Activated CD8-positive, alpha-beta memory T cell treated with anti-CD3 and anti-CD28 coated beads, Interleukin-2, amount 10 ng/mL, durations not matched to agents 7 days and 5 days (primary cell): ENCODE measurements at regions not wholly inside any gene's neighbourhood (a gene's known extent, or its start where the extent isn't known, plus 50 kb on each side); places are given as distances from the start of the nearest gene placed in this dataset.
"Not testable (repeated sequence)": the region's sequence is repeated elsewhere in the genome, so short reads cannot be mapped to it uniquely, and the experiment has no call there.

Source experiments
- ATAC-seq: fragments of 150-1000 bp; cut with Tn5 transposase; one replicate; pipeline ENCODE4 v1.10.0; 2021; ENCODE audit warnings: moderate library complexity
- CTCF ChIA-PET: fragments of 350-600 bp; sonication (Branson Sonifier 250); formaldehyde crosslinking; loops from one replicate; lab custom pipeline; 2021; ENCODE audit warnings: antibody characterized with exemption; lab: Charles Lee
- DNase-seq: peaks from one replicate; pipeline ENCODE4 v3.0.0-alpha.2; 2020
- H3K27ac Mint-ChIP-seq: one replicate; pipeline ENCODE4 v1.8.0; 2021; ENCODE audit warnings: mild to moderate bottlenecking, mixed read lengths
- H3K27me3 Mint-ChIP-seq: one replicate; pipeline ENCODE4 v1.8.0; 2021; ENCODE audit warnings: mixed read lengths
- H3K36me3 Mint-ChIP-seq: one replicate; pipeline ENCODE4 v1.8.0; 2021; ENCODE audit warnings: mild to moderate bottlenecking, mixed read lengths
- H3K4me1 Mint-ChIP-seq: one replicate; pipeline ENCODE4 v1.8.0; 2021; ENCODE audit warnings: mixed read lengths
- H3K4me3 Mint-ChIP-seq: one replicate; pipeline ENCODE4 v1.8.0; 2021; ENCODE audit warnings: mild to moderate bottlenecking, moderate library complexity, mixed read lengths
- H3K9me3 Mint-ChIP-seq: one replicate; pipeline ENCODE4 v1.8.0; 2022; ENCODE audit warnings: low read depth, mixed read lengths

DNA sequence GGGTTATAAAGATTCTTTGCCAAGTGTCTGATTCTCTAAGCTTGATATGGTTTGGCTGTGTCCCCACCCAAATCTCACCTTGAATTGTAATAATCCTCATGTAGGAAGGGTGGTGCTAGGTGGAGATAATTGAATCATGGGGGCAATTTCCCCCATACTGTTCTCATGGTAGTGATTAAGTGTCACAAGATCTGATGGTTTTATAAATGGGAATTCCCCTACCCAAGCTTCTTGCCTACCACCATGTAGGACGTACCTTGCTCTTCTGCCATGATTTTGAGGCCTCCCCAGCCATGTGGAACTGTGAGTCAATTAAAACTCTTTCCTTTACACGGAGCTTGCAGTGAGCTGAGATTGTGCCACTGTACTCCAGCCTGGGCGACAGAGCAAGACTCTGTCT, 524.6 kb downstream of the RNF144A start:
- Mint-ChIP-seq H3K27ac (peak overlapping the region; percentile 77), H3K36me3 (peaks cover 49% of the 10 kb centered on the region), H3K4me1 (peaks cover 83% of the 10 kb centered on the region)
- H3K4me3 Mint-ChIP-seq, H3K27me3 Mint-ChIP-seq, ATAC-seq, DNase-seq, H3K9me3 Mint-ChIP-seq: not testable (repeated sequence)
- CTCF ChIA-PET, result interaction anchor here (0.8 to 1.5 kb wide), 4 partner anchors 15 to 1103 kb away, joined by 3 to 4 read pairs (median 3); no protein-coding TSS in a partner anchor

DNA sequence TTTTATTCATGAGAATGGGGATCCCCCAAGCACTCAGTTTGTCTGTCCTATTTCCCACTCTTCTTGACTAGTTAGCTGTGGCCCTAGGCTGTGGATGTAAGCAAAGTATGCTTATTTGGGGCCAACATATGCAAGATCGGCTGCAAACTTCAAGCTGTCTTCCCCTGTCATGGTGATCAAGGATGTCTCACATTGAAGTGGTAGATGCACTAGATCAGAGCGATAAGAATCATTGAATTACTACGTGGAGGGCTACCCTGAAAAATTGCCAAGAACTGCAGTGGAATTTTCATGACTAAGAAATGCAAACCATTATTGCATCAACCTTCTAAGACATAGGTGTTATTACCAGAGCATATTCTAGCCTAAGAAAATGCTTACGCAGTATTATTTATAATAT, 527.4 kb downstream of the RNF144A start:
- CTCF ChIA-PET, result no interaction called here
- Mint-ChIP-seq H3K4me1 (peaks cover 76% of the 10 kb centered on the region), H3K36me3 (peaks cover 45% of the 10 kb centered on the region), H3K9me3 (peaks cover 8% of the 10 kb centered on the region), H3K27ac (peak overlapping the region; percentile 82), H3K27me3 (no peaks in the 10 kb centered on the region), H3K4me3 (no peak overlapping the region)
- ATAC-seq, result peak; percentile 53
- no peak for DNase-seq

DNA sequence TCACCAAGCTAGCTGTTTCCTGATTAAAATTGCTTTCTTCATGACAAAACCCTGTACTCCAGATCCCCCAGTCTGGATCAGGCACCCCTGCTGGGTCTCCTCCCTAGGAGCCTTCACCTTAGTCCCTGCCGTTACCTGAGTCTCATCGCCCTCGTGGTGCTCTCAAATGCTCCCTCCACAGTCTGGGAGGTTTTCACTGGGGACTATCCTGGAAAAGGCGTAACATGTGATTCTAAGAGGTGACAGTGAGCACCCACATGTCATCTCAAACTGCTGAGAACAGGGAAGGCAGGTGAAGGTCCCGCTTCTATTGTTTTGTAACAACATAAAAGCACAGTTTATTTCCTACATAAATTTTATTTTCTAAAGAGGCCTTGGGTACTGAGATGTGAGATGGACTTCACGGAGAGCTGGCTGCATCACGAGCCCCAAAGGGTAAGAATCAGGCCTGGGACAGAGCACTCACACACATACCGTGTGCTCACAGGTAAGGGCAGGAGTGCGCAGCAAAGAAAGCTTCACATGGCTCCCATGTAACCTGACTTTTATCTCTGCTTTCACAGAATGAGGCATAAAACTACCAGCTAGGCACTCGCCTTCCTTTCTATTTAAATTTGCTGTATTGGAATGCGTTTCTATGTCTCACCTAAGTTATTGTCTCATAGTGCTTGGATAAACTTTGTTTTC, 531.5 kb downstream of the RNF144A start:
- no peak for ATAC-seq
- peak overlapping the region; percentile 80 for H3K27ac Mint-ChIP-seq
- no peaks in the 10 kb centered on the region for H3K27me3 Mint-ChIP-seq
- no peak for DNase-seq
- H3K4me1 Mint-ChIP-seq, result peaks cover 81% of the 10 kb centered on the region
- no peaks in the 10 kb centered on the region for H3K9me3 Mint-ChIP-seq
- no peak overlapping the region for H3K4me3 Mint-ChIP-seq
- CTCF ChIA-PET, result no interaction called here
- peaks cover 12% of the 10 kb centered on the region for H3K36me3 Mint-ChIP-seq

DNA sequence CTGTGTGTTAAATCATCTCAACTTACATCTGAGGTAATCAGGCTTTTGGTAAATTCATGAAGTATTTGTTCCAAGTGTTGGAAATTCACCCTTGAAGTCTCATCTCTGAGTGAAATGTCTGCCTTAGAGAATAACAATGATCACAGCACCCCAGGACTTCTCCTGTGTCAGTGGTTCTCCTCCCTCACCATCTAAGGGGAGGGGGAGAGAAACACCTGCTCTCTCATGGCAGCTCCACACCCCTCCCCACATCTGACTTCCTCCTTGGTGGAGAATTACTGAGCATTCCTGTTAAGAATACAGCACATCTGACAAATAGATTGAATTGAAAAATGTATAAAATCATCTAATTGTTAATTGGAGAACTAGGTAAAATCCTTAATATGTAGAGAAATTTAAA, 532.1 kb downstream of the RNF144A start:
- H3K4me3 Mint-ChIP-seq, result no peak overlapping the region
- no peak for ATAC-seq

DNA sequence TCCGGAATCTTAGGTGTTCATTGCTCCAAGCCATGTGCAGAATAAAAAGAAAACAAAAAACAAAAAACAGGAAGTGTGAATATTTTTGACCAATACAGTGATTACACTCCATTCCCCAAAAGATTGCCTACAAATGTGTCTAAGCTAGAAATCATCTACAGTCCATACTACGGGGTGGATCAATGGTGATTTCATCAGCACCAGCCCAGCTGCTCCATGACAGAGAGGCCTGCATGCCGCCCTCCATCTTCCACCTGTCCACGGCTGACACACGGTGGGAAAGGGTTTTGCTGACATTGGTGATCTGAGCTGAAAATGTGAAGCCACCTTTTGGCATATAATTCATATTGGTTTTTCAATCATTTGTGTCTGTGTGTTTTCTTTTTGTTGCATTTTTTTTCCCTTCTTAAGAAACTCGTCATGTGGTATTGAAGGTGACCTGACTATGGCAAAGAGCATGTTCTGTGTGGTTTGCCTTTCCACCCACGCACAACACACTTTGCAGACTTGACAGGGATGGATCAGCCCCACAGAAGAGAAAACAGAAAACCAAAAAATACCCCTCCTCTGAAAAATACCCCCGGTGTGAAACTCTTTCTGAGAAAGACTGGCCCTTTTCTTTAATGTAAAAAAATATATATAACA, 533.1 kb downstream of the RNF144A start:
- Mint-ChIP-seq H3K4me3 (peak overlapping the region; percentile 44), H3K36me3 (peaks cover 15% of the 10 kb centered on the region), H3K27me3 (no peaks in the 10 kb centered on the region), H3K4me1 (peaks cover 82% of the 10 kb centered on the region), H3K9me3 (no peaks in the 10 kb centered on the region), H3K27ac (peak overlapping the region; percentile 93)
- CTCF ChIA-PET, result interaction anchor here (1.3 to 2.3 kb wide), 4 partner anchors 10 to 277 kb away, joined by 3 to 10 read pairs (median 6); no protein-coding TSS in a partner anchor
- DNase-seq (peak; percentile 78), ATAC-seq (peak; percentile 61)

More for the DNA sequence above, 532.1 kb downstream of the RNF144A start:
- no peak for DNase-seq
- Mint-ChIP-seq H3K27ac (peak overlapping the region; percentile 80), H3K9me3 (no peaks in the 10 kb centered on the region), H3K36me3 (peaks cover 15% of the 10 kb centered on the region), H3K27me3 (no peaks in the 10 kb centered on the region), H3K4me1 (peaks cover 81% of the 10 kb centered on the region)
- CTCF ChIA-PET, result no interaction called here

DNA sequence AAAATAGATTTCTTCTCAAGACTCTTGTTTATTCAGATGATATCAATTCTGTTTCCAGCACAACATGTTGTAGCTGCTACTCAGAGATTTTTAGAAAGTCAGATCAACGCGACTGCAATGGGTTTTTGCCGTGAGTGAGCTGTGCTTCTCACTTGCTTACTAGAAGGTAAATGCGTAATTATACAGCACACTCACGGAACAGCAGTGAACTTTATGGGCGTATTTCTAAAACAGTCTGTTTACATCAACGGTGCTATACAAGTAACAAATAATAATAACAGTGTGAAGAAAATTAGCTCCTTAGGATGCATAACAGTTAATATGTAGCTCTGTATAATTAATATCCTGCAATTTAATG, 533.6 kb downstream of the RNF144A start:
- H3K36me3 Mint-ChIP-seq, result peaks cover 11% of the 10 kb centered on the region
- DNase-seq, result peak; percentile 62
- CTCF ChIA-PET, result interaction anchor here (1.3 to 2.3 kb wide), 5 partner anchors 10 to 276 kb away, joined by 3 to 10 read pairs (median 6); no protein-coding TSS in a partner anchor
- peak; percentile 39 for ATAC-seq
- no peaks in the 10 kb centered on the region for H3K9me3 Mint-ChIP-seq
- H3K27ac Mint-ChIP-seq, result peak overlapping the region; percentile 93
- peaks cover 78% of the 10 kb centered on the region for H3K4me1 Mint-ChIP-seq
- peak overlapping the region; percentile 44 for H3K4me3 Mint-ChIP-seq
- no peaks in the 10 kb centered on the region for H3K27me3 Mint-ChIP-seq

DNA sequence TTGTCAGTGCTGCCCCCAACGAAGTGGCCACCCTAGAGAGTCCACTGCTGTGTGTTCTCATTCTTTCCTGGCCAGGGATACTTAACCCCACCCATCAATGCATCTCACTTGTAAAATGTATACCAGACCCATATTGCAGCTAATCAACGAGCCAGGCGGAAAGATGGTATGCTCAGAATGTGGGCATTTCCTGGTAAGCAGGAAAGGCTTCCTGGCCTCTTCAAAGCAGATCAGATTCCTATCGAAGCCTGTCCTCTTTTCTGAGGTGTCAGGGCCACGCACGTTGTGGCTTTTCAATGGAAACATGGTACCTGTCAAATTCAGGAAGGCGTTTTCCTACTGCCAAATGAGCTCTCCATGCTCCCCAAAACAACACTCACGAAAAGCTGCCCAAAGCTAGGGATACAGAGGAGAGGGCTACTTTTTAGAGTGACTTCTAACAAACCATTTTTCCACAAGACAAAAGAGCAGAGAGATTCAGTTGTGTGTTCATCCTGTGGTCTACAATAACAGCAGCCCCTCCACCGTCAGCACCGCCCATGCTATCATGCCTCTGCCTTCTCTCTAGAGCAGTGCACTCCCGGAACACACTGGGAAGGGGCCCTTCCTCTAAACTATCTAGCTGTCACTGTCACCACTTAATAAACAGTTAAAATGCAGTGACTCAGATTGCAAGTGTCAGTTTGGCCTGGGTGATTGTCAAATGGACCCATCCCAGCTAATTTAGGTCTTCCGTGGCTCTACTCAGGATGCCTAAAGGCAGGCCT, 535.1 kb downstream of the RNF144A start:
- Mint-ChIP-seq H3K4me1 (peaks cover 68% of the 10 kb centered on the region), H3K27ac (peak overlapping the region; percentile 93), H3K27me3 (no peaks in the 10 kb centered on the region), H3K9me3 (no peaks in the 10 kb centered on the region), H3K36me3 (peaks cover 8% of the 10 kb centered on the region), H3K4me3 (peak overlapping the region; percentile 13)
- CTCF ChIA-PET, result interaction anchor here (0.9 to 2.3 kb wide), 10 partner anchors 8 to 219 kb away, joined by 3 to 11 read pairs (median 4); no protein-coding TSS in a partner anchor
- DNase-seq (peak; percentile 68), ATAC-seq (peak; percentile 45)

DNA sequence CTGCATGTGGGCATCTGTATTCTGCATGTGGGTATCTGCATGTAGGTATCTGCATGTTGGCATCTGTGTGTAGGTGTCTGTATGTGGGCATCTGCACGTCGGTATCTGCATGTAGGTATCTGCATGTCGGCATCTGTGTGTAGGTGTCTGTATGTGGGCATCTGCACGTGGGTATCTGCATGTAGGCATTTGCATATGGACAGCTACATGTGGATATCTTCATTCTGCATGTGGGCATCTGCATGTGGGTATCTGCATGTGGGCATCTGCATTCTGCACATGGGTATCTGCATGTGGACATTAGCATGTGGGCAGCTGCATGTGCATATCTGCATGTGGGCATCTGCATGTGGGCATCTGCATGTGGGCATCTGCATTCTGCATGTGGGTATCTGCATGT, 537.4 kb downstream of the RNF144A start:
- DNase-seq (no peak), ATAC-seq (no peak)
- Mint-ChIP-seq H3K27ac (peak overlapping the region; percentile 93), H3K4me3 (no peak overlapping the region), H3K4me1 (peaks cover 54% of the 10 kb centered on the region), H3K27me3 (no peaks in the 10 kb centered on the region), H3K36me3 (peaks cover 11% of the 10 kb centered on the region), H3K9me3 (no peaks in the 10 kb centered on the region)
- CTCF ChIA-PET, result interaction anchor here (0.7 kb wide), 1 partner anchor 11 kb away, joined by 3 read pairs; no protein-coding TSS in a partner anchor

DNA sequence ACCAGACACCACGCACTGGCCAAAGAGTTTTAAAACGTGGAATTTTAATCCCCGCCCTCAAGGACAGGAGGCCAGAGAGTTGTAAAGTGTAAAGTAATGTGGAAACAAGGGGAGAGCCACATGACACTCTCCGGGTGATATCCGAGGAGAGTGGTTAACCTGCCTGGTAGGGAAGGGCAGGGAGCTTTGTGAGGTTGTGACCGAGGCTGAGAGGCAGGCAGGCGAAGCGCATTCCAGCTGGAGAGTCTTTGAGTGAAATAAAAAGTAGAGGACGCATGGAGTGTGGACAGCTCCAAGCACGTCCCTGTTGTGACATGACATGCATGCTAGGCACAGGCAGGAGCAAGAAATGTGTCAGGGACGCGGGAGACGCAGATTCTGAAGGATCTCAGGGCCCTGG, 539.5 kb downstream of the RNF144A start:
- no peak for ATAC-seq
- CTCF ChIA-PET, result no interaction called here
- H3K4me3 Mint-ChIP-seq, result no peak overlapping the region
- H3K4me1 Mint-ChIP-seq, result peaks cover 41% of the 10 kb centered on the region
- H3K36me3 Mint-ChIP-seq, result peaks cover 19% of the 10 kb centered on the region
- DNase-seq, result no peak
- no peaks in the 10 kb centered on the region for H3K27me3 Mint-ChIP-seq
- H3K27ac Mint-ChIP-seq, result no peak overlapping the region
- H3K9me3 Mint-ChIP-seq, result no peaks in the 10 kb centered on the region

DNA sequence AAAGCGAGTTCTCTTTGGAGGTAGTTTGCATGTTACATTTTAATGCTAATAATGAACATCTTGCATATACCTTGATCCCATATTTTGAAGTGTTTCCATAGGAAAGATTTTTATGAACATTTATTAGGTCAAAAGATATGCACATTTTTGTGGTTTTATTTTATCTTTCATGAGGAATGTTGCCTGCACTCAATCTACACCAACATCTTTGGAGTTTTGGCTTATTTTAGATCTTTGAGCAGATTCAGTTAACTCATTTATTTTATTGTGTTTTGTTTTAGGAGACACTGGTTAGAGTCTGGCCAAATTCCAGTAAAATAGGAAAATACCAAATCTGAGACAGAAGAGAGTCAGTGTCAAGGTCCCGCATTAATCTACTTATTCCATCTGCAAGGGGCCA, 540.9 kb downstream of the RNF144A start:
- H3K4me1 Mint-ChIP-seq, result peaks cover 28% of the 10 kb centered on the region
- H3K27me3 Mint-ChIP-seq, result no peaks in the 10 kb centered on the region
- H3K27ac Mint-ChIP-seq, result no peak overlapping the region
- CTCF ChIA-PET, result no interaction called here
- ATAC-seq (no peak), DNase-seq (no peak)
- H3K9me3 Mint-ChIP-seq, result peaks cover 3% of the 10 kb centered on the region
- H3K36me3 Mint-ChIP-seq, result peaks cover 27% of the 10 kb centered on the region
- H3K4me3 Mint-ChIP-seq, result no peak overlapping the region

DNA sequence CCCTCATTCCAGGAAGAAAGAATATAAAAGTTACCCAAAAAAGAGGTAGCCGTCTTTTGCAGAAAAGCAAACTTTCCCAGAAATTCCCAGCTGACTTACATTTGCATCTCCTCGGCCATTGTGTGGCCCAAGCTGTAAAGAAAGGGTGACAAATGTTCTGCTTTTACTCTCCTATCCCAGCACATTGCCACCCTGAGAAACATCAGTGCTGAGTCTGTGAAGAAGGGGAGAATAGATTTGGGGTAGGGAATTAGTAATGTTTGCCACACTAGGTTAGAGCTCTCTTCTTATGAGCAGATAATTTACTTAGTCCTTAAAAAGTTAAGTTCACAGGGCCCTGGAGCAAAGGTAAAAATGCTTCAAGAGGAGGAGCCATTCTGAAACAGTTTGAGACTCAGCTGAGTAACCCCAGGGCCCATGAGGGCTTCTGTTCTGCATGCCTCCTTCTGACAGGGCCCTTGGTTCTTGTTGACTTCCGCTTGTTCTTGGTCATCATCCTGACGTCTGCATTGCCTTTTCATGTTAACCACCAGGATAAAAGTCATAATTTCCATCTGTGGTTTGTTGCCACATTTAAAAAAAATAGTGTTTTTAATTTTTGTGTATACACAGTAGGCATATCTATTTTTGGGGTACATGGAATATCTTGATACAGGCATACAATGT, 550.7 kb downstream of the RNF144A start:
- CTCF ChIA-PET, result interaction anchor here (1.1 kb wide), 1 partner anchor 40 kb away, joined by 4 read pairs; no protein-coding TSS in a partner anchor
- peaks cover 27% of the 10 kb centered on the region for H3K36me3 Mint-ChIP-seq
- peaks cover 48% of the 10 kb centered on the region for H3K4me1 Mint-ChIP-seq
- peaks cover 8% of the 10 kb centered on the region for H3K9me3 Mint-ChIP-seq
- peak; percentile 82 for DNase-seq
- peak overlapping the region; percentile 95 for H3K27ac Mint-ChIP-seq
- H3K4me3 Mint-ChIP-seq, result no peak overlapping the region
- peak; percentile 98 for ATAC-seq
- no peaks in the 10 kb centered on the region for H3K27me3 Mint-ChIP-seq

DNA sequence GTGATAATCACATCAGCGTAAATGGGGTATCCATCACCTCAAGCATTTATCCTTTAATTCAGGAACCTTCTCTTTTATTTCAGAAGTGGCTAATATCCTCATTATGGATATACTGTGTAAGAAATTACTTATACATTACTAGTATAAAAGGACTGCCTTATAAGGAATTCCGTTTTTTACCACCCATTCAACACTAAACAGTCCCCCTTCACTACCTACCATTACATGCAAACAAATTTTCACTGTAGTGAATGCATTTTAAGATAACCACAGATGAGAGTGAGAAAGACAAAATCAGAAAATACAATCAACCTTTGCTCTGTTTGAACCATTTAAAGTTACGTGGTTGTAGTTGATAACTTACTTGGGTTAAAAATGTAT, 551.2 kb downstream of the RNF144A start:
- Mint-ChIP-seq H3K4me1 (peaks cover 52% of the 10 kb centered on the region), H3K27ac (peak overlapping the region; percentile 95), H3K27me3 (no peaks in the 10 kb centered on the region), H3K36me3 (peaks cover 24% of the 10 kb centered on the region), H3K9me3 (peaks cover 8% of the 10 kb centered on the region), H3K4me3 (no peak overlapping the region)
- CTCF ChIA-PET, result interaction anchor here (1.1 to 1.3 kb wide), 2 partner anchors 40 to 41 kb away, joined by 4 read pairs; no protein-coding TSS in a partner anchor
- ATAC-seq, result peak; percentile 40
- no peak for DNase-seq
